Neural progenitor cell (in vitro differentiated cells): ENCODE measurements at regions not wholly inside any gene's neighbourhood (a gene's known extent, or its start where the extent isn't known, plus 50 kb on each side); places are given as distances from the start of the nearest gene placed in this dataset.

Experiments
- DNase-seq: peaks from one replicate; pipeline ENCODE4 v3.0.0-alpha.2; 2016; ENCODE audit warnings: low spot score
- H2AFZ ChIP-seq: fragments of 200-600 bp; sonication (generic); replicated peaks from 2 replicates; pipeline ENCODE4 v1.6.1; 2016; ENCODE audit warnings: antibody characterized with exemption
- H3F3A ChIP-seq: fragments of 200-600 bp; sonication (generic); 2 replicates; pipeline ENCODE4 v1.6.1; 2016; ENCODE audit warnings: antibody characterized with exemption, low read depth
- H3K27ac ChIP-seq: fragments of 200-600 bp; sonication (generic); 2 replicates; pipeline ENCODE4 v1.5.1; 2016; ENCODE audit warnings: mild to moderate bottlenecking
- H3K27me3 ChIP-seq: fragments of 200-600 bp; sonication (generic); 2 replicates; pipeline ENCODE4 v1.6.1; 2016; ENCODE audit warnings: mild to moderate bottlenecking, moderate library complexity
- H3K36me3 ChIP-seq: fragments of 200-600 bp; sonication (generic); 2 replicates; pipeline ENCODE4 v1.5.1; 2016
- H3K4me1 ChIP-seq: fragments of 200-600 bp; sonication (generic); 2 replicates; pipeline ENCODE4 v1.6.1; 2016; ENCODE audit warnings: mixed run types
- H3K4me2 ChIP-seq: fragments of 200-600 bp; sonication (generic); 2 replicates; pipeline ENCODE4 v1.6.1; 2016
- H3K4me3 ChIP-seq: fragments of 200-600 bp; sonication (generic); 2 replicates; pipeline ENCODE4 v1.5.1; 2016
- H3K79me2 ChIP-seq: fragments of 200-600 bp; sonication (generic); 2 replicates; pipeline ENCODE4 v1.6.1; 2016; ENCODE audit warnings: low read depth
- H3K9ac ChIP-seq: fragments of 200-600 bp; sonication (generic); 2 replicates; pipeline ENCODE4 v1.6.1; 2016
- H3K9me3 ChIP-seq: fragments of 200-600 bp; sonication (generic); 2 replicates; pipeline ENCODE4 v1.5.1; 2016; ENCODE audit warnings: low read depth
- H4K20me1 ChIP-seq: fragments of 200-600 bp; sonication (generic); 2 replicates; pipeline ENCODE4 v1.6.1; 2016; ENCODE audit warnings: low read depth
- H3K27ac Mint-ChIP-seq: 3 replicates; pipeline ENCODE4 v1.8.0; 2021; ENCODE audit warnings: mixed read lengths
- H3K27me3 Mint-ChIP-seq: 2 replicates; pipeline ENCODE4 v1.8.0; 2022; ENCODE audit warnings: low read depth, mild to moderate bottlenecking, inconsistent platforms, moderate library complexity, mixed read lengths; ENCODE audit not compliant: insufficient read depth
- H3K36me3 Mint-ChIP-seq: 3 replicates; pipeline ENCODE4 v1.8.0; 2021; ENCODE audit warnings: mixed read lengths
- H3K4me1 Mint-ChIP-seq: 3 replicates; pipeline ENCODE4 v1.8.0; 2021; ENCODE audit warnings: mixed read lengths
- H3K4me3 Mint-ChIP-seq: 3 replicates; pipeline ENCODE4 v1.8.0; 2021; ENCODE audit warnings: mild to moderate bottlenecking, moderate library complexity, mixed read lengths
- H3K9me3 Mint-ChIP-seq: 3 replicates; pipeline ENCODE4 v1.8.0; 2020; ENCODE audit warnings: mixed read lengths
- CTCF ChIP-seq: fragments of 200-600 bp; sonication (generic); IDR thresholded peaks from 2 replicates; pipeline ENCODE4 v1.5.1; 2017; ENCODE audit warnings: antibody characterized with exemption, mild to moderate bottlenecking
- EZH2 ChIP-seq: fragments of 200-600 bp; sonication (generic); IDR thresholded peaks from 2 replicates; pipeline ENCODE4 v1.6.1; 2017; ENCODE audit warnings: antibody characterized with exemption, mild to moderate bottlenecking, moderate library complexity
- EZH2phosphoT487 ChIP-seq: fragments of 200-600 bp; sonication (generic); IDR thresholded peaks from 2 replicates; pipeline ENCODE4 v1.6.1; 2017; ENCODE audit warnings: antibody characterized with exemption

DNA sequence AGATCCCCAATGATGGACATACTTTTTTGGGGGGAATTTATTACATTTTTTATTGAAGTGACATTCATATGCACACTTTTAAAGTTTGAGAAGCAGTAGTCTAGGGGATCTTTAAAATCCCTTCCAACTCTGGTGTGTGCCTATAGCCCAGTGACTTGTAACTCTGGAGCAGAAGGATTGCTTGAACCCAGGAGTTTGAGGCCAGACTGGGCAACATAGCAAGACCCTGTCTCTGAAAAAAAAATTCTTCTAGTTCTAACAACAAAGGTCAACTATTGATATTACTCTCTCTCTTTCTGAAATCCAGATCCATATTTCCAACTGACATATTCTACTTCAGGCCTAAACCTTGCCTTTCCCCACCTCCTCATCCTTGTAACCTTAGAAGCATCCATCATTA, 148.2 kb upstream of the SPRY4 start:
- Mint-ChIP-seq H3K36me3 (peaks cover 2% of the 10 kb centered on the region), H3K9me3 (no peaks in the 10 kb centered on the region), H3K27ac (no peak overlapping the region), H3K27me3 (peaks cover 3% of the 10 kb centered on the region), H3K4me1 (peaks cover 47% of the 10 kb centered on the region), H3K4me3 (no peak overlapping the region)
- Histone ChIP-seq H3K79me2 (no peaks in the 10 kb centered on the region), H3K4me3 (no peak overlapping the region), H3K36me3 (no peaks in the 10 kb centered on the region), H3K27ac (no peak overlapping the region), H3K4me1 (peaks cover 11% of the 10 kb centered on the region), H3K9ac (no peak overlapping the region), H3K27me3 (no peaks in the 10 kb centered on the region), H4K20me1 (no peaks in the 10 kb centered on the region), H3K4me2 (no peak overlapping the region), H3F3A (no peaks in the 10 kb centered on the region), H2AFZ (no peak overlapping the region), H3K9me3 (no peaks in the 10 kb centered on the region)
- no peak for DNase-seq
- TF ChIP-seq CTCF (no peak), EZH2 (no peak), EZH2phosphoT487 (no peak)

DNA sequence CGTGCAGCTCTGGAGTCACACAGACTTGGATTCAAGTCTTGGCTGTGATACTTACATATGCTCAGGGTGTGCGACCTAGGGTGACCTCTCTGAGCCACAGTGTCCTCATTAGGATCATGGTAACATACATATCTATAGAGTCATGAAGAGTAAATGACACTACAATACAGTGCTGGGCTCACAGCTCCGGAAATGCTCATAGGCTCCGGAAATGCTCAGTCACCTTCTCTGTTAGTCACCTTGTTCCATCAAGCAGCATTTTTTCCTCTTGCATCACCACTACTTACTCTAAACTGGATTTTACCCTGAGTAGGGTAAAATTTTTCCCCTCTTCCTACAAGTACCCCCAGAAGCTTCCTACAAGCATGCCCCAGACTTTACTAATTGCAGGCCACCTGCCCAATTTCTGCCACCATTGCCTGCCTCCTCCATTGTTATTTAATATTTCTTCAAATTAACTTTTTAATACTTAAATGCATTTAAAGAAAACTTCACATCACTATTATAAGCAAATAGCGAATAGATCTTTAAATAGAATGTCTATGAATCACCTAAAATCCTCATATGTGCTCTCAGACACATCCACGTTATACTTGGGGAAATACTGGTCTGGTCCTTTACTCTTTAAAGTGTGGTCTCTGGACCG, 147.6 kb upstream of the SPRY4 start:
- Mint-ChIP-seq H3K36me3 (no peaks in the 10 kb centered on the region), H3K4me3 (no peak overlapping the region), H3K27me3 (peaks cover 4% of the 10 kb centered on the region), H3K27ac (no peak overlapping the region), H3K4me1 (peaks cover 47% of the 10 kb centered on the region), H3K9me3 (peaks cover 1% of the 10 kb centered on the region)
- Histone ChIP-seq H3K4me3 (no peak overlapping the region), H3K27me3 (no peaks in the 10 kb centered on the region), H4K20me1 (no peaks in the 10 kb centered on the region), H3K4me2 (no peak overlapping the region), H3K36me3 (no peaks in the 10 kb centered on the region), H3F3A (no peaks in the 10 kb centered on the region), H2AFZ (no peak overlapping the region), H3K79me2 (no peaks in the 10 kb centered on the region), H3K9me3 (no peaks in the 10 kb centered on the region), H3K27ac (no peak overlapping the region), H3K4me1 (peaks cover 11% of the 10 kb centered on the region), H3K9ac (no peak overlapping the region)
- TF ChIP-seq CTCF (no peak), EZH2phosphoT487 (no peak), EZH2 (no peak)
- DNase-seq: no peak

DNA sequence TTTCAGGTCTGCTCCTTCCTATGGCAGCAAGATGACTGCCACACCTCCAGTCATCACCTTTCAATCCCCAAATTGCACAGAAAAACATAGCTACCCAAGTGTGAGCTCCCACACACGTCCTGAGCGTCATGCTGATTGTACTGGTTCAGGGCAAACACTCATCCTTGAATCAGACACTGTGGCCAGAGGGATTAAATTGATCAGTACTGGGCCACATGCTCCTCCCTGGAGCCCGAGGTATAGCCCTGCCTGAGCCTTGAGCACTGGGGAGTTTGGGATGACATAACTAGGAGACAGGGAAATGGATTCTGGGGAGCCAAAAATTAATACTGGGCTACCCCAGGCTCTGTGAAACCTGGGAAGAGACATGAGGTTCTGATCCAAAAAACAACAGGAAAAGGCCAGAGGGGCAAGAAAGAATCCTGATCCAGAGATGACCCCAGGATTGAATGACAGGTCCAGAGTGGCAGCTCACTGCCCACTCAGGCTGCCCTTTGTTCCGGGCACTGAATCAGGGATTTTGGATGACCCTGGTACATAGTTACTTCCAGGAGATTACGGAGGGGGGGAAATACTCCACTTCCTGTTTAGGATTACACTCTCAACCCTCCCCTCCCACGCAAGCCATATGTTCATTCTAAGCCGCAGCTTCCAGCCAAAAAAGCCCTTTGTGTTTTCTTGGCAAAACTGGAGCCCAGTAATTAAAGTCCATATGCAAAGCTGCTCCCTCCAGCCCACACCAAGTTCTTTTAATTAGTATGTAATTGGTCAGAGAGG, 141.6 kb upstream of the SPRY4 start:
- H3K9me3 ChIP-seq: no peaks in the 10 kb centered on the region
- H3K27me3 Mint-ChIP-seq: peaks cover 5% of the 10 kb centered on the region
- H2AFZ ChIP-seq: no peak overlapping the region
- H3K79me2 ChIP-seq: no peaks in the 10 kb centered on the region
- H3K27me3 ChIP-seq: peaks cover 12% of the 10 kb centered on the region
- H4K20me1 ChIP-seq: peaks cover 3% of the 10 kb centered on the region
- H3K4me2 ChIP-seq: no peak overlapping the region
- no peak overlapping the region for H3K4me3 ChIP-seq
- no peaks in the 10 kb centered on the region for H3K4me1 ChIP-seq
- no peak overlapping the region for H3K27ac ChIP-seq
- H3K9ac ChIP-seq: no peak overlapping the region
- H3K36me3 ChIP-seq: no peaks in the 10 kb centered on the region
- H3F3A ChIP-seq: no peaks in the 10 kb centered on the region
- no peak overlapping the region for H3K4me3 Mint-ChIP-seq
- no peak overlapping the region for H3K27ac Mint-ChIP-seq
- peaks cover 27% of the 10 kb centered on the region for H3K4me1 Mint-ChIP-seq
- TF ChIP-seq CTCF (no peak), EZH2 (no peak), EZH2phosphoT487 (no peak)
- peaks cover 5% of the 10 kb centered on the region for H3K36me3 Mint-ChIP-seq
- H3K9me3 Mint-ChIP-seq: peaks cover 8% of the 10 kb centered on the region
- DNase-seq: no peak
